ENCODE measurements at regions not wholly inside any gene's neighbourhood (a gene's known extent, or its start where the extent isn't known, plus 50 kb on each side); places are given as distances from the start of the nearest gene placed in this dataset.
A peak's percentile ranks its signal among the peaks of the same experiment; 100 is the strongest.

GRCh38 chr7:131011976-131012375 lies 278.0 kb upstream of the KLF14 start:
- TF ChIP-seq, protein P1, sequence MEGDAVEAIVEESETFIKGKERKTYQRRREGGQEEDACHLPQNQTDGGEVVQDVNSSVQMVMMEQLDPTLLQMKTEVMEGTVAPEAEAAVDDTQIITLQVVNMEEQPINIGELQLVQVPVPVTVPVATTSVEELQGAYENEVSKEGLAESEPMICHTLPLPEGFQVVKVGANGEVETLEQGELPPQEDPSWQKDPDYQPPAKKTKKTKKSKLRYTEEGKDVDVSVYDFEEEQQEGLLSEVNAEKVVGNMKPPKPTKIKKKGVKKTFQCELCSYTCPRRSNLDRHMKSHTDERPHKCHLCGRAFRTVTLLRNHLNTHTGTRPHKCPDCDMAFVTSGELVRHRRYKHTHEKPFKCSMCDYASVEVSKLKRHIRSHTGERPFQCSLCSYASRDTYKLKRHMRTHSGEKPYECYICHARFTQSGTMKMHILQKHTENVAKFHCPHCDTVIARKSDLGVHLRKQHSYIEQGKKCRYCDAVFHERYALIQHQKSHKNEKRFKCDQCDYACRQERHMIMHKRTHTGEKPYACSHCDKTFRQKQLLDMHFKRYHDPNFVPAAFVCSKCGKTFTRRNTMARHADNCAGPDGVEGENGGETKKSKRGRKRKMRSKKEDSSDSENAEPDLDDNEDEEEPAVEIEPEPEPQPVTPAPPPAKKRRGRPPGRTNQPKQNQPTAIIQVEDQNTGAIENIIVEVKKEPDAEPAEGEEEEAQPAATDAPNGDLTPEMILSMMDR (IDR thresholded peaks at IDR 0.05): no peak
- TF ChIP-seq POLR2A (IDR thresholded peaks at IDR 0.05) (no peak), POLR2AphosphoS5 (IDR thresholded peaks at IDR 0.05) (peak in 1 of 3 donors; percentile 62)
